ENCODE measurements at regions not wholly inside any gene's neighbourhood (a gene's known extent, or its start where the extent isn't known, plus 50 kb on each side); places are given as distances from the start of the nearest gene placed in this dataset.

GRCh38 chrX:79259073-79259689 is 108.0 kb downstream of the ITM2A start:
- TF ChIP-seq CTCF (conservative IDR thresholded peaks at IDR 0.05; ENCODE audit: low read length) (no peak), EZH2phosphoT487 (IDR thresholded peaks at IDR 0.05; ENCODE audit: borderline replicate concordance, low read depth, low read length) (no peak)
